HepG2 (cell line): ENCODE measurements at regions not wholly inside any gene's neighbourhood (a gene's known extent, or its start where the extent isn't known, plus 50 kb on each side); places are given as distances from the start of the nearest gene placed in this dataset.

Experiments used
- KLF16 ChIP-seq, 2 experiments: sonication (generic) in 1 of 2; formaldehyde crosslinking in 1 of 2; IDR thresholded peaks; 2 replicates each; pipeline versions ENCODE4 v1.6.1 to v1.8.0; 2016 to 2023; ENCODE audit warnings: missing genetic modification reagents in 2 of 2, missing compliant biosample characterization in 1 of 2
- MED8 ChIP-seq: sonication (generic); formaldehyde crosslinking; IDR thresholded peaks from 2 replicates; pipeline ENCODE4 v1.8.1; 2023; ENCODE audit warnings: mild to moderate bottlenecking, missing genetic modification reagents; ENCODE audit not compliant: insufficient replicate concordance
- SMC3 ChIP-seq: IDR thresholded peaks from 2 replicates; pipeline ENCODE4 v1.6.1; 2011; ENCODE audit warnings: low read length, improper control_type of control experiment
- SOX5 ChIP-seq: IDR thresholded peaks from 2 replicates; pipeline ENCODE4 v1.6.1; 2016; ENCODE audit warnings: borderline replicate concordance
- TF ChIP-seq, protein P1 (sequence below): sonication (generic); formaldehyde crosslinking; IDR thresholded peaks from 2 replicates; pipeline ENCODE4 v1.4.0; 2020; ENCODE audit warnings: missing genetic modification reagents
- TF ChIP-seq, protein P2 (sequence below): sonication (generic); formaldehyde crosslinking; IDR thresholded peaks from 2 replicates; pipeline ENCODE4 v1.9.0; 2021; ENCODE audit warnings: missing genetic modification reagents, mild to moderate bottlenecking, borderline replicate concordance

DNA sequence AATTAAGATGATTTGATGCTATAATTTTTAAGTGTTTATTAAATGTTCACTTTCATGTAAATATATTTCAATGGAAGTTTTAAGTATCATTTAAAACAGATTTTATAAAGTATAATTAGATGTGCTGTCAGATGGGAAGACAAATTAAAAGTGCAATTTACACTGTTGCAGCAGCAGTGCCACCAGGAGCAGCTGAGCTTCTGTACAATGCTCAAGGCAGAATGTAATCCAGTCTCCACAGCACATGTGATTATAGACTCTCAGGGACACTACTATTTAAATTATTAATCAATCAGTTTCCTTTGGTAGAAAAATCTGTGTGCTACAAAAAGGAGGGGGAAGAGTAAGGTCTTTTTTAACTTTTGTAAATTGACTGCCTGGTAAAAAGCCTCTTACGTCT lies 285.7 kb upstream of the USP15 start:
- TF ChIP-seq KLF16 (CRISPR knock-in tag; IDR thresholded peaks at IDR 0.05) = no peak
- TF ChIP-seq, protein P1, sequence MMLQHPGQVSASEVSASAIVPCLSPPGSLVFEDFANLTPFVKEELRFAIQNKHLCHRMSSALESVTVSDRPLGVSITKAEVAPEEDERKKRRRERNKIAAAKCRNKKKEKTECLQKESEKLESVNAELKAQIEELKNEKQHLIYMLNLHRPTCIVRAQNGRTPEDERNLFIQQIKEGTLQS (CRISPR knock-in tag) = no peak
- no peak for TF ChIP-seq SMC3
- TF ChIP-seq SOX5 (CRISPR knock-in tag) = no peak
- TF ChIP-seq MED8 = no peak
- TF ChIP-seq, protein P2, sequence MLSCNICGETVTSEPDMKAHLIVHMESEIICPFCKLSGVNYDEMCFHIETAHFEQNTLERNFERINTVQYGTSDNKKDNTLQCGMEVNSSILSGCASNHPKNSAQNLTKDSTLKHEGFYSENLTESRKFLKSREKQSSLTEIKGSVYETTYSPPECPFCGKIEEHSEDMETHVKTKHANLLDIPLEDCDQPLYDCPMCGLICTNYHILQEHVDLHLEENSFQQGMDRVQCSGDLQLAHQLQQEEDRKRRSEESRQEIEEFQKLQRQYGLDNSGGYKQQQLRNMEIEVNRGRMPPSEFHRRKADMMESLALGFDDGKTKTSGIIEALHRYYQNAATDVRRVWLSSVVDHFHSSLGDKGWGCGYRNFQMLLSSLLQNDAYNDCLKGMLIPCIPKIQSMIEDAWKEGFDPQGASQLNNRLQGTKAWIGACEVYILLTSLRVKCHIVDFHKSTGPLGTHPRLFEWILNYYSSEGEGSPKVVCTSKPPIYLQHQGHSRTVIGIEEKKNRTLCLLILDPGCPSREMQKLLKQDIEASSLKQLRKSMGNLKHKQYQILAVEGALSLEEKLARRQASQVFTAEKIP (CRISPR knock-in tag) = no peak
